DMS 273 (cell line): ENCODE measurements at regions not wholly inside any gene's neighbourhood (a gene's known extent, or its start where the extent isn't known, plus 50 kb on each side); places are given as distances from the start of the nearest gene placed in this dataset.

Experiments
- DNase-seq: peaks from one replicate; lab custom pipeline; 2025; ENCODE audit not compliant: unreplicated experiment; lab: John Stamatoyannopoulos, UW

DNA sequence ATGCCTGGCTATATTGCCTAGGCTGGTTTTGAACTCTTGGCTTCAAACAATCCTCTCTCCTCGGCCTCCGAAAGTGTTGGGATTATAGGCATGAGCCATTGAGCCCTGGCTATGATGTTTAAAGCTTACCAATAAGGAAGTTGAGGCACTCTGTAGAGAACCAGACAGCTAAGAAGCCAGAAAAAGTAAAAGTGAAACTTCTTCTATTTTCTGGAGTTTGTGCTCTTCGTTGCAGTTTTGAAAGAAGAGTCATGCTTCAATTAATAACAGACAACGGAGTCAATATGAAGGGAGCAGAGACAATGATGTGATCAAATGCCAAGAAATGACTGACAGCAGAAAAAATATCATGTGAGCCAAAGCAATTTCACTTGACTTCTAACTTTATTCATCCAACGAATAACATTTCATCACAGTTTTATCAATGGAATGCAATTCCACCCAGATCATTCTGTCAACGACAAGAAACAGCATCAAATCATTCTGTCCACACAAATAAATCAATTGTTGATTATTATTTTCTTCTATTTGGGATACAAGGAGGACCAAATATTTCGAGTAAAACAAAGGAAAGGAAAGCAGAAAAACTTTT is 175.5 kb upstream of the CELF4 start:
- no peak for DNase-seq

DNA sequence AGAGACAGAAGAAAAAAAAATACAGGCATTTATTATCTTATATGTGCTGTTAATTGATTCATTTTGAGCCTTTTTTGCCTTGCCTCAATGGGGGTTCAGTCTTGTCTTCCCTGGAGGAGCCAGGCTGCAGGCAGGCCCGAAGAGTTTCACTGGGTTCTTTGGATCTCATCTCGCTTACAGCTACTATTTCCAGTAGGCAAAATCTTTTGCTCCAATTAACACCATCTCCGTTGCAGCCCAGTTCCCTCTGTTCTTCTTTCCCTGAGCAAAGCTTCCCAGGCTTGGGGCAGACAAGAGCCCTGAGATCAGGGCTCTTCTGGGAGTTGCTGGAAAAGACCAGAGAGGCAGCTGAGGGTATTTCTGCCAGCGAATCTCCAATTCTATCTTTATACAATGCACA is 168.8 kb upstream of the CELF4 start:
- DNase-seq: no peak

DNA sequence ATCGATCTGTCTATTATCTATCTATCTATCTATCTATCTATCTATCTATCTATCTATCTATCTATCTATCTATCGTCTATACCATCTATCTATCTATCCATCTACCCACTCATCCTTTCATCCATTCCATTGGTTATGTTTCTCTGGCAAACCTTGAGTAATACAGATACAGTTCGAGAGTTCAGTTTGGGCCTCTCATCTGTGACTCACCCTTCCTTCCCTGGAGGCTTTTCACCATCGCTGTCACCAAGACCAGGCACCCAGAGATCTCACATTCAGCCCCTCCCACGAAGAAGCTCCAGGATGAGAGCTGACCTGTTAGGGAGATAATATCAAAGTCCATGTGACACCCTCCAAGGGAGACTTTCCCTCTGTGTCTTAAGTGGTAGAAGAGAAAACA is 164.1 kb upstream of the CELF4 start:
- DNase-seq: no peak

DNA sequence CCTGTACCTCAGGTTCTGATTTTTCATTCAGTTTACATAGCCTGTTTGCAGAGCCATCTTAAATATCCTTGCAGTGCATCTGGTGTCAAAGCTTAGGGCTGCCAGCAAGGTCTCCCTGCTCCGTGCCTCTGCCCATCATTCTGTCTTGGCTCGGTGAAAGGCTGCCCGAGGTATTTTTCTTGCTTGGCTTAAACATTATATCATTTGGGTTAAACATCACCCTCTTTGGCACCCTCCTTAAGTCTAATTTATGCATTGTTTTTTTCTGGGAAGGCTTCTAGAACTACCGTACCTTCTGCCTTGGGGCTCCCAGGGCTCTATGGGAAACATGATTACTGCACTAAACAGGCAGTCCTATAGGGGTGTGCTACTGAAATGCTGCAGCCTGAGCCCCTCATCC is 158.6 kb upstream of the CELF4 start:
- DNase-seq: no peak

DNA sequence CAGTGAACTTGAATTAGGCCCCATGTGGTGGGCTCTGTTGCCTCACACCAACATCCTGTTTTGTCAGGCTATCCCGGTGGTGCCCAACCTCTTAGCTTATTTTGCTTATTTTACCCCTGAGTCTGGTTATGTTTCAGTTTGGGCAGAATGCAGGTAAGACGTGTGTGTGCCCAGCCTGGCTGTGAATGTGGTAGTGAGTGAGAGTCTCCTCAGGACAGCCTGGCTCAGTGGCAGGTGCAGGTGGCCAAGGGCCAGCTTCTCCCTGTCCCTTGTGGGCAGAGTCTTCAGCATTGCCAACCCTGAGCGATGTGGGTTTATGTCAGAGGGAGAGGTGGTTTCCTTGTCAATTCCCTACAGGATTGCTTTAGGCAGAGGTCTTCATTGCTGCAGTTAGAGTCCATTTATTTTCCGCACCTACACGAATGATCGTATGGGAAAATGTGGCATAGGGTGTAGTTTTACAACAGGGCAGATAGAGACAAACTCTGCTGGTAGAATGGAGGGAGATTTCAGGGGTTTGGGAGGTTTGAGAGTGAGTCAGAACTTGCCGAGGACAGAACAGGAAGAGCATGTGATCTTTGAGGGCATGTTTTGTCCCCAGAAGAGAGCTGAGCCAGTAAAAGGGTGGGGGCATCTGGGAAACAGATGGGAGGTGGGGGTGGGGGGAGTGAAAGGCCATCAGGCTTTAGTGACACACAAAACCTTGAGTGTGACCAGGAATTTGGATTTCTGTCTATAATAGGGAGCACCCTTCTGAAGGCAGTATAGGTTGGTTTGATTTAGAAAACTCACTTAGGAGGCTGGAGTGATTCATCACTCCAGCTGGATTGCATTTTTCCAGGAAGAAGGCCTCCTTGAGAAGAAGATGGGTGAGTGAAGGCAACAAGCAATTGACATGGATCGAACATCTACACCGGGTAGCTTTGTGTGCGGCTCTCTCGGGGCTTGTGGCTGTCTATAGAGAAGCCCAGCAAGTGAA is 156.2 kb upstream of the CELF4 start:
- DNase-seq: no peak

DNA sequence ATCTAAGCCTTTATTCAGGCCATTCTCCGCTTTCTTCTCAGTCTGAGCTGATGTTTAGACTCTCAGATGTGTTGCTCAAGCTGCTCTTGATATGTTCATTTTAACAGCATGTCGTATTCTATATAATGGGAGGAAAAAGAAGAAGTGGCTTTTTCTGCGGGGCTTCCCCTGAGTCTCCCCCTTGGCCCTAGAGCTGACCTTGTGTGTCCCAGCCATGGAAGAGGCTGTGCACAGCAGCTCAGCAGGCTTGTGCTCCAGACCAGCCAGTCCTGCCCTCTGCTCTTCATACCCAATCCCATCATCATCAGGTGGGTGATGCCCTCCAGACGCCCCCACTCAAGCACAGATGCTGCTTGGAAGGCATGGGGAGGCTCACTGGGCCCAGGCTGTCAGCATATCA is 155.1 kb upstream of the CELF4 start:
- DNase-seq: no peak

DNA sequence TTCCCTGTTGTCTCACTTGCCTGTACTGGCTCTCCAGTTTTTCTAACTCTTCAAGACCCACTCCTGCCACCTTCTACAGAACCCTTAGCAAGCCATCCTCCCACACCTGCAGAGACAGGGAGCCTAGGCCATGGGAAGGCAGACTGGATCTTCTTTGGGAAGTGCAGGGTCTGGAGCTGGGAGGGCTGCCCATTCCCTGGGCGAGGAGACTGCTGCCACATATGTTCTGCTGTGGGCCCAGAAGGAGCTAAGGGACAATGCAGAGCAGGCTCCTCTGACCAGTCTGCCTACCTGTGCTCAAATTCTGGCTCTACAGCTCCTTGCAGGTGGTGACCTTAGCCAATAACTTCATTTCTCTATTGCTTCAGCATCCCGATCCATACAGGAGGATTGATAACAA is 152.1 kb upstream of the CELF4 start:
- no peak for DNase-seq

DNA sequence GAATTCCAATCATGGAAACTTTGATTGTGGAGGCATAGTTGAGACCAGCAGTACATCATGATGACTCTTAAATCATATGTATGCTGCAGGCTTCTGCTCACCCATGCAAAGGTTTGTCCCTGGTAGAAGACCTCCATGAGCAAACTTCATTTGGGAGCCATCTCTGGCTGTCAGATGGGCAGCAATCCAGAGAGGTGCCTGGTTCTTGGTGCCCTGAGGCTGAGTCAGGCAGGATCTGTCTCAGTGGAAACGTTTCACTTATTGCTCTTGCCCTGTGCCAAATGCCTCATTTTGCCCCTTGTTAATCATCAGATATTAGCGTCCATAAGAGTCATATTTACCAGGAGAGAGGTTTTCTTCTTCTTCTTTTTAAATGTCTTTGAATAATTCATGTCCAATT is 151.5 kb upstream of the CELF4 start:
- no peak for DNase-seq

DNA sequence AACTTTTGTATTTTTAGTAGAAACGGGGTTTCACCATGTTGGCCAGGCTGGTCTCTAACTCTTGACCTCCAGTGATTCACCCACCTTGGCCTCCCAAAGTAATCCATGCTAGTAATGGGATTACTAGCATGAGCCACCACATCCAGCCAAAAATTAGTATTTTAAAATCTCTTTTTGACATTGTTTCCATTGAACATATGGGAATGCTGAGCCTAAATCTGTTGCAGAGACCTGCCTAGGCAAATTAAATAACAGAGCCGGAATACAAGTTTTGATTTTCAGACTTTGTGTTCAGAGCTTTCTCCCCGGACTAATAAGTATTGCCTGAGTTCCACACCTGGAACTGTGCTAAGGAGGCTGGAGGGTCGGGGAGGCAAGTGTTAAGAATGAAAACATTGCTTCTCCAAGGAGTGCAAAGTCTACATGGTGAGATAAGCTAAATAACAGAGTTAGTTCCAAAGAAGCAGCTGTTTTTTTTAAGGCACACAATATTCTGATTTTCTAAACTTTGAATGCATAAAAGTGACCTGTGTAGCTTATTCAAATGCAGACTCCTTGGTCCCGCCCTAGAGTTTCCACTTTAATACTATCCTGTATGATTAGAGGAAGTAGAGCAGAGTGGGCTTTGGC is 150.6 kb upstream of the CELF4 start:
- no peak for DNase-seq

DNA sequence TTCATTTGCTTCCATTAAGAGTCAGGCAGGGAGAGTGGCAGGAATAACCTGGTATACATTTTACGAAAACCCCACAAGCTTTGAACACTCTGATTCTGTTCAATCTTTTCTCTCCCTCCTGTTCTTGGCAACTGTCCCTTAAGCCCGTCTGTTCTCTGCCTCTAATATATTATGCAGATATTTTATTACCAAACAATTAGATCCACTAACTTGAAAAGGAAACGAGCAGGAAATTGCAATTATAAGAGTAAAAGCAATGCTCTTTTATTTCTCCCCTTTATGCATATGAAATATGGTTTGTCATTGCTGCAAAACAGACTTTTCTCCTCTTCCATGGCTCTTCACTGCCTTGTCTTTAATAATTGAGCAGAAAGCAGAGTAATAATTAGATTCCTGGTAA is 149.1 kb upstream of the CELF4 start:
- DNase-seq: peak; percentile 61

DNA sequence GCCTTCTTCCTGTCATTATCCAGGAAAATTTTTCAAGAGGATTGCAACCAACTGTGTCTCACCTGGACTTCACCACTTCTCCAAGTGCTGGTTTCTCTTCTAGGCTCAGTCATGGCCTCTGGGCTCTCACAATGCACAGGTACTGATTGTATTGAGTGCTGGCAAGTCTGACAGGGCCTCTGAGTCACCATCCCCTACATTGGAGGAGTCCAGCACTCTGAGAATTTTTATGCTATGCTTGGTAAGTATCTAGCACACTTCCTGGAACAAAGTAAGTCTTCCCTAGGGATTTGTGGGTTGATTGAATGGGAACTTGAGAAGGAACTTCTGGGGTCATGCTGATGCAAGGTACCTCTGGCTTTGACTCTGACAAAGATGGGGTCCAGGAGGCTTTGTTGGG is 147.2 kb upstream of the CELF4 start:
- DNase-seq: no peak

DNA sequence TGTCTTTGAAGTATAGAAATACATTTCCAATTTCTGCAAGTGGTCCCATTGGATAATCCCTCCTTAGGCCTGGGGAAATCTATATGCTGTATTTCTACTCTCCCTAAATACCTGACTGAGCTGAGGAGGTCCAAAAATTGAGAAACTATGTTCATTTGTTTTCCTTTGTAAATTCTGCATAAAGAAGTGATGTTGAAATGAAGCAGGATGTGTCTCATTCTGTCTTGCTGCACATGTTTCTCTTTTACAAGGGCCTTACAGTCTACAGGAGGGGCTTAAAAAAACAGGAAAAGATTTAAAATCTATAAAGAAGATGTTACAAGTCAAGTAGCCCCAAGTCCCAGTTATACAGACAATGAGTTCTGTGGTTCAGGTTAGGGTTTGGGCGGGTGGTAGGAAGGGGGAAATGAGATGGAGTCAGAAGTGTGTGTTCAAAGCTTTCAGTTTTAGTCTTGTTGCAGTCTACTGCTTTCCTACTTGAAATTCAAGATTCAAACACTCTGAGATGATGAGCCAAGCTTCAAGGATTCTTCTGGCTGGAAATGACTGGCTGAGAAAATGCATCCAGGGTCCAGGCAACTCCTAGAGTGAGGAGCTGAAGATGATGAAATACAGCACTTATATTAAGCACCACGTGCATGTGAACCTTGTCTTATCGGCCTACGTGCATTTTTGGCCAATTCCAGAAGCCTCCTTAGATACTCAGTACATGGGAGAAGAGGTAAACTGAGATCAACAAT is 146.3 kb upstream of the CELF4 start:
- no peak for DNase-seq

DNA sequence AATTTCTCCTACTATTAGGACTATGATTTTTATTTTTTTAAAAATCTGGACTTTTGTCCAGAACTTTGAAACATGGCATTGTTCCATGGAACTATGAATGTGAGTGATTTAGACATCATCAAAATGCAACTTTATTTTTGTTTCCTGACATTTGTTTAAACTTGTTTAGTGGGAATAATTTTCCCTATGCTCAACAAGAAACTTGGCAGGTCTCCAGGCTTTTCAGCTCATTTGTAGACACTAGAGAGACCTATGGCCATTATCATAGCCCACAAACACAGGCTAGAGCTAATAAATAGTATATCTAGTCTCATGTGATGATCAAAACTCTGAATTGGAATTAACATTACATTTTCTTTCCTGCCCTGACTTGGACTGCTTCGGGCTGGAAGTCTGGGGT is 145.1 kb upstream of the CELF4 start:
- DNase-seq: peak; percentile 52

DNA sequence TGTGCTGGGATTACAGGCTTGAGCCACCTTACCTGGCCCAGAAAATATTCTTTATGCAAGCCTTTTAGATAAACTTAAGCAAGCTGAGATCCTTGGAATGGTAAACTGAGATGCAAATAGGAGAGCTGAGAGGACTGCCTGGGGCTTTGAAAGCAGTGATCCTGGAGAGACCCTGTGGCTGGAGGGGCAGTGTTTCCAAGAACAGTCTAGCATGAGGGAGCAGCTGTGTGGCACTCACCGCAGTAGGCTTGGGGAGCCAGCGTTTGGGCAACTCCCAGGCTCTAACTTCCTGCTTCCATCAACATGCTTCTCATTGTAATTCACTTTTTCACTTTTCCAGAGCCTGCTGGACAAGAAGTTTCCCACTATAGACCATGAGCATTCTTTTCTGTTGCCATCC is 144.1 kb upstream of the CELF4 start:
- DNase-seq: no peak

DNA sequence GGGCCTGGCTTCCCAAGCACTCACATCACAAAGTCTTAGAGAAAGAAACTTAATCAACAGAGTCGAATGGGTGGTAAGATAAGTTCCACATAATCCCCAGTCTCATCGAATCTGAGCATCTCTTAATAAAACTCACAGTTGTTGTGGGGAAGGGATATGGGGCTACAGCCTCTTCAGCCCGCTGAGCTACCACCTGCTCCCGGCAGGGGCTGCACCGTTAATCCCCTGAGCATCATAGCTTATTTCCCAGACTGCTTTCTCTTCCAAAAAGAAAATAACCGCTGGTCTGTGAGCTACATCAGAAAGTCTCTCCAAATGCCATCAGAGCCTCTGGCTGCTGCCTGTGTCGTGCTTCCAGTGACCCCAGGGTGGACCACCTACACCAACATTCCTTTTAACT is 139.4 kb upstream of the CELF4 start:
- no peak for DNase-seq

DNA sequence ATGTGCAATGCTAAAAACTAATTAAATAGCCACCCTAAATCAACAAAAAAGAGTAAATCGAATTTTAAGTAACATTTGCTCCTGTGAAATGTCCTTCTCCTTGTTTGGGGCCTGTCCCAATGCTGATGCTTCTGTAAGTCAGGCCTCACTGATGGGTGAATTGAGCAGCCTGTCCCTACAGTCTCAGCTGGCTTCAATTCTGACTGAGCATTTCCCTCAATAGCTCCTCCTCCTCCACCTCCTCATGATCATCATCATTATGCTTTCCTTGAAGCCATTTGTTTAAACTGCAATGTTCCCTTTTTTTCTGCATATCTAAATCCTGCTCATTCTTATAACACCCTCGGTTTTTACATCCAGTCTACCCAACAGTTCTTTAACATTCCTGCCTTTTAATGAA is 137.2 kb upstream of the CELF4 start:
- DNase-seq: no peak

DNA sequence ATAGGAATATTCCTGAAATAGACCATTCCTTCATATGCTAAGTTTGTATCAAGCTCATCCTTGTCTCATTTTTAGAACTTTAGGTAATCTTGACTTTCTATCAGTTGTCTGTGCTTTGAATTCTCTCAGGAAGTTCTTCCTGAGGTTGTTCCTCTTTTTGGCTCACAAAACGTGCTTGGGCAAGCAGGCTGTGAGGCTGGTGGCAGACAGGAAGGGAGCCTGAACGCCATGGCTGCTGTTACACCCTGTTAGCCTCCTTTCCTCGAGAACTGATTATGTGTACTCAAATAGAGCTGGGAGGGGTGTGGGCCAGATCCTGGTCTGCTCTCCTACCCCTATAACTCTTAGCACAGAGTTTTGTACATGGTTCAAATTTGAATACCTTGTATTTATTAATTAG is 136.4 kb upstream of the CELF4 start:
- no peak for DNase-seq

DNA sequence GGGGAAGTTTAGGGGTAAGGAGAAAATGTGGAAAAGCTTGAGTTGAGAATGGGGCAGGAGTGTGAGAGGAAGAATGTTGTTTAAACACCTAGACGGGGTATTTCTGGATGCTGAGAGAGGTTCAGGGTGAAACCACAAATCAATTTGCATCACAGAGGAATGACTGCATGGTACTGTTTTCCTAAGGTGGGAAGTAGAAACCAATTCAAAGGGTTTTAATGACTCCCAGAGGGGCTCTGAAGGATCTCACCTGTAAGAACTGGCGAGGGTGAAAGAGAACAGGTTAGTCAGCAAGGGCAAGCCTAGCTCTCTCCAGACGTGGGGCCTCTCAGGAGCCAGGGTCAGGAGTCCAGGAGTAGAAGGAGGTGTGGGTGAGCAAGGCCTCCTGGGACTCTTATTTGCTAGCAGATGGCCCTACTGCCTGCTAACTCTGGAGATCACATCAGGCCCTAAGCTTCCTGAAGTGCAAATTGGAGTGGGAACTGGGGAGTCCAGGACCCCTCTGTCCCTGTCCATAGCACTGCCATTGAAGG is 133.0 kb upstream of the CELF4 start:
- DNase-seq: no peak

DNA sequence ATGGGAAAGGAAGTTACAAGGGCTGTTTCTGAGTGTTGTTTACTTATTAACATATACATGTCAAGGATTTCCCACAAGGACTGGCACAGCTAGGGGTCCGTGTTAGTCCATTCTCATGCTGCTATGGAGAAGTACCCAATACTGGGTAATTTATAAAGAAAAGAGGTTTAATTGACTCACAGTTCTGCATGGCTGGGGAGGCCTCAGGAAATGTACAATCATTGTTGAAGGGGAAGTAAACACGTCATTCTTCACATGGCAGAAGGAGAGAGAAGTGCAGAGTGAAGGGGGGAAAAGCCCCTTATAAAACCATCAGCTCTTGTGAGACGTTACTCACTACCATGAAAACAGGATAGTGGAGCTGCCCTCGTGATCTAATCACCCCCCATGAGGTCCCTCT is 128.9 kb upstream of the CELF4 start:
- DNase-seq: no peak

DNA sequence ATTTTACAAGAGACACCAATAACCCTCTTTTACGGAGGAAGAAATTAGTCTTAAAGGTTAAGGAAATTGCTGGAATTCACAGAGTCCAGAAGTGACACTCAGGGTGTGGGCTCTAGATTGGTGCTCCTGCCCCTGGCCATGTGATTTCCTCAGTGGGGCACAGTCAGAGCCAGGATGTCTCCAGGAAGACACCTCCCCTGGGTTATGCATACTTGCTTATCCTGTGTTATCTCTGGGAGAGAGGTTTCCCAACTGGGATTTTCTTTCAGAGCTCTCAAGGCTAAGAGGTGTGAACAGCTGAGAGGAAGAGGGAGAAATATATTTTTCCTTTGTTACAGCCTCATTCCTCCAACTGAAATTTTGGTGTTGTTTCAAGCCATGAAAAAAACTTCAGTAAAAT is 125.6 kb upstream of the CELF4 start:
- DNase-seq: no peak

DNA sequence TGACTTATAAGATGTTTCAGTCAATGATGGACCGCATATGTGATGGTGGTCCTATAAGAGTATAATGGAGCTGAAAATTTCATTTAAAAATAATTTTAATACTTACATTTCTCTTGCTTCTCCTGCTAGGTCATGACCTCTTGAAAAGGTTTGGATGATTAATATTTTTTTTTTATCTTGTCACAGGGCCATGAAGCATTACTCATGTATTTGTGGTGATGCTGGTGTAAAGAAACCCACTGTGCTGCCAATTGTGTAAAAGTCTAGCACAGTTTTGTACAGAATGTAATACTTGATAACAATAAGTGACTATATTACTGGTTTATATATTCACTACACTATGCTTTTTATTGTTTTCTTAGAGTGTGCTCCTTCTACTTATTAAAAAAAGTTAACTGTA is 124.2 kb upstream of the CELF4 start:
- no peak for DNase-seq
